ENCODE measurements at regions not wholly inside any gene's neighbourhood (a gene's known extent, or its start where the extent isn't known, plus 50 kb on each side); places are given as distances from the start of the nearest gene placed in this dataset.
A peak's percentile ranks its signal among the peaks of the same experiment; 100 is the strongest.

GRCh38 chr14:46596236-46596635 lies 55.3 kb downstream of the RPL10L start:
- Histone ChIP-seq H3K9me3 (replicated peaks in 1 of 3) (no peaks in the 10 kb centered on the region), H3K36me3 (replicated peaks in 1 of 2) (no peaks in the 10 kb centered on the region), H3K27me3 (no peaks in the 10 kb centered on the region), H3K27ac (no peak overlapping the region), H3K4me3 (no peak overlapping the region), H3K4me1 (replicated peaks in 1 of 2) (no peaks in the 10 kb centered on the region)
- intact Hi-C loops (cut with DNase I) = no loop called here
- no peak for DNase-seq
- TF ChIP-seq CTCF (IDR thresholded peaks at IDR 0.05) (no peak), POLR2A (IDR thresholded peaks at IDR 0.05) (no peak)

DNA sequence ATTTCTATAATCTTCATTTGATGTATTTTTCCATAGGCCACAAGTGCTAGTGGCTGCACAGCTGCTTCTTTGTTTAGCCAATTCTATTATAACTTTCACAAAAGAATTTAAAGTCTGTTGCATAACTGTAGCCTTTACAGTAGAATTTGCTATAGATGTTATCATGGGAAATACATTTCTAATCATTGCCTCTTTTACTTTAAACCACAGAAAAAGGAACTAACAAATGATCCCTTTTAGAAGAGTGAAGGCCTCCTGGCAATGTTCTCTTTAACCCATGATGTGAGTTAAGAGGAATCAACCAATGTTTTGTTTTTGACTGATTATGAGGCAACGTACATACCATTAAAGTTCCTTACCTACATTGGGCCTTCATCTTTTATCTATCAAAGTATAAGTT lies 68.8 kb downstream of the RPL10L start:
- H3K4me1 ChIP-seq (replicated peaks in 1 of 2) = no peaks in the 10 kb centered on the region
- no peak overlapping the region for H3K4me3 ChIP-seq
- H3K9me3 ChIP-seq (replicated peaks in 1 of 3) = no peaks in the 10 kb centered on the region
- TF ChIP-seq CTCF (IDR thresholded peaks at IDR 0.05) = no peak
- no peak for TF ChIP-seq POLR2A (IDR thresholded peaks at IDR 0.05)
- no peaks in the 10 kb centered on the region for H3K36me3 ChIP-seq (replicated peaks in 1 of 2)
- no peak overlapping the region for H3K27ac ChIP-seq
- no peak for DNase-seq
- intact Hi-C loops (cut with DNase I) = no loop called here
- no peaks in the 10 kb centered on the region for H3K27me3 ChIP-seq
- WGBS, 4 donors = 65 to 78% (median 71%) methylated on average over 1 of the region's 1 CpG

DNA sequence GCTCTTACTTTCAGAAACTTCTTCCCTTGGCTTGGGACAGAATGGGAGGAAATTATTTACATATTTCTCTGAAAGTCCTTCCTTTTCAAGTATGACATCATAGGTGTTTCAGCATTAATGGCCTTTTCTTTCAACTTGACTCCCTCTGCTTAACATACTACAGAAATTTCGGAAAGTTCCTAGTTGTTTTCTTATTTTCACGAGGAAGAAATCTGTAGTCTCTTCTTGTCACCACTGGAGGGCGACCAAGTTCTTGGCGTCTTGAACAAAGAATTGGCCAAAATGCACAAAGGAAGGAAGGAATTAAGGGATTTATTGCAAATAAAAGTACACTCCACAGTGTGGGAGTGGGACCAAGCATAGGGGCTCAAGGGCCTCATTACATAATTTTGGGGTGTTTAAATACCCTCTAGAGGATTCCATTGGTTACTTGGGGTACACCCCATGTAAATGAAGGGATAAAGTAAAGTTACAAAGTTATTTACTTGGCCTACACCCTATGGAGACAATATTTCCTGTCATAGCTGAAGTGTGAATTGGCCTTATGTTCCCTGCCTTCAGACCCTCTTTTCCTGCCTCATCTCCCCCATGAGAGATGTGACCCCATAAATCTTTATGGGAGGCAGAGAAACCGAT lies 70.4 kb downstream of the RPL10L start:
- peak in 6 of 7 donors; percentile 9 to 54 (median 24) for DNase-seq
- Histone ChIP-seq H3K4me1 (replicated peaks in 1 of 2) (no peaks in the 10 kb centered on the region), H3K27me3 (no peaks in the 10 kb centered on the region), H3K4me3 (no peak overlapping the region), H3K36me3 (replicated peaks in 1 of 2) (no peaks in the 10 kb centered on the region), H3K27ac (no peak overlapping the region), H3K9me3 (replicated peaks in 1 of 3) (no peaks in the 10 kb centered on the region)
- intact Hi-C loops (cut with DNase I) = no loop called here
- peak; percentile 21 to 50 (median 39) for TF ChIP-seq CTCF (IDR thresholded peaks at IDR 0.05)
- TF ChIP-seq POLR2A (IDR thresholded peaks at IDR 0.05) = no peak
- WGBS, 4 donors = 29 to 38% (median 32%) methylated on average over 5 of the region's 5 CpGs

DNA sequence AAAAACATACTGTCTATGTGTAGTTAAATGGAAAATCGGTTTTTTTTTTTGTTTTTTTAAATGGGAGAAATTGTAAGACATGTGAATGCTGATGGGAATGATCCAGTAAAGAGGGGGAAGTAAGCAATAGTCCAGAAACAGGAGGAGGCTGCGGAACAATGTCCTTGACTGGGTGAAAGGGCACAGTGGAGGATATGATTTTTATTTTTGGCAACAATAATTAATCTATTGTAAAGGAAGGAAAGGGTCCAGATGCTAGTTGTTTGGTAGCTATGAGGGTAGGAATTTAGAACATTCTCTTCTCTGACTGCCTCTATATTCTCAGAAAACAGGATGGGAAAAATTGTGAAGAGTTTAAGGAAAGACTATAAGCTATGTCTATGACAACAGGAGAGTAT lies 76.6 kb downstream of the RPL10L start:
- intact Hi-C loops (cut with DNase I) = no loop called here

More for the DNA sequence above, 76.6 kb downstream of the RPL10L start:
- 21 to 31% (median 25%) methylated on average over 2 of the region's 2 CpGs for WGBS, 4 donors
- Histone ChIP-seq H3K4me3 (no peak overlapping the region), H3K9me3 (replicated peaks in 1 of 3) (no peaks in the 10 kb centered on the region), H3K27me3 (no peaks in the 10 kb centered on the region), H3K4me1 (replicated peaks in 1 of 2) (no peaks in the 10 kb centered on the region), H3K36me3 (replicated peaks in 1 of 2) (no peaks in the 10 kb centered on the region), H3K27ac (no peak overlapping the region)
- TF ChIP-seq CTCF (IDR thresholded peaks at IDR 0.05) (no peak), POLR2A (IDR thresholded peaks at IDR 0.05) (no peak)
- no peak for DNase-seq
